A673 (cell line): ENCODE measurements at regions not wholly inside any gene's neighbourhood (a gene's known extent, or its start where the extent isn't known, plus 50 kb on each side); places are given as distances from the start of the nearest gene placed in this dataset.

Source experiments
- BruUV-seq: library from RNA; stranded (reverse); fragments of 400-500 nt; replicated peaks from 2 replicates; lab custom pipeline; 2021; lab: Mats Ljungman, UMichigan
- CTCF ChIA-PET: fragments of 300-600 bp; sonication (Branson Sonifier 250); formaldehyde crosslinking; loops from one replicate; lab custom pipeline; 2022; ENCODE audit warnings: antibody characterized with exemption; lab: Charles Lee
- POLR2A ChIA-PET: fragments of 300-600 bp; sonication (Branson Sonifier 250); formaldehyde crosslinking; loops from one replicate; lab custom pipeline; 2022; ENCODE audit warnings: antibody characterized with exemption; ENCODE audit not compliant: low non-redundant PET; lab: Charles Lee
- DNase-seq: peaks from one replicate; pipeline ENCODE4 v3.0.0-alpha.2; 2015; ENCODE audit warnings: low spot score
- H3K27ac ChIP-seq: fragments of 200-600 bp; sonication (generic); 2 replicates; pipeline ENCODE4 v1.5.1; 2016; ENCODE audit warnings: mixed run types, low read depth, mild to moderate bottlenecking, mixed read lengths, antibody characterized with exemption, low read length; ENCODE audit not compliant: poor library complexity, severe bottlenecking
- H3K27me3 ChIP-seq: fragments of 200-600 bp; sonication (generic); replicated peaks from 2 replicates; pipeline ENCODE4 v1.6.1; 2017; ENCODE audit warnings: mixed run types, low read depth, mild to moderate bottlenecking, mixed read lengths, antibody characterized with exemption, low read length; ENCODE audit not compliant: insufficient read depth, poor library complexity
- H3K36me3 ChIP-seq: fragments of 200-600 bp; sonication (generic); 2 replicates; pipeline ENCODE4 v1.6.1; 2016; ENCODE audit warnings: mixed run types, mild to moderate bottlenecking, mixed read lengths, antibody characterized with exemption, low read length; ENCODE audit not compliant: insufficient read depth, poor library complexity, severe bottlenecking
- H3K4me1 ChIP-seq: fragments of 200-600 bp; sonication (generic); 2 replicates; pipeline ENCODE4 v1.6.1; 2017; ENCODE audit warnings: mixed run types, mild to moderate bottlenecking, mixed read lengths, antibody characterized with exemption, low read length; ENCODE audit not compliant: insufficient read depth, poor library complexity, severe bottlenecking
- H3K4me3 ChIP-seq: fragments of 200-600 bp; sonication (generic); 2 replicates; pipeline ENCODE4 v1.5.1; 2016; ENCODE audit warnings: low read depth, mixed run types, mild to moderate bottlenecking, mixed read lengths, low read length; ENCODE audit not compliant: poor library complexity, severe bottlenecking
- H3K9me3 ChIP-seq: fragments of 200-600 bp; sonication (generic); 2 replicates; pipeline ENCODE4 v1.6.1; 2016; ENCODE audit warnings: mixed run types, low read depth, mild to moderate bottlenecking, mixed read lengths, antibody characterized with exemption, low read length; ENCODE audit not compliant: poor library complexity, severe bottlenecking
- EZH2 ChIP-seq: fragments of 200-600 bp; sonication (generic); IDR thresholded peaks from 2 replicates; pipeline ENCODE4 v1.6.1; 2017; ENCODE audit warnings: borderline replicate concordance, low read depth, mild to moderate bottlenecking, mixed read lengths, antibody characterized with exemption, low read length; ENCODE audit not compliant: poor library complexity, severe bottlenecking
- intact Hi-C: fragments of 100-400 bp; cut with micrococcal nuclease; formaldehyde crosslinking; loops from one replicate; pipeline ENCODE4 v1.10.0; 2022; ENCODE audit not compliant: unreplicated experiment
- TF ChIP-seq, protein P1 (sequence below): fragments of 300-800, 200-600 bp; sonication (generic); conservative IDR thresholded peaks from 2 replicates; pipeline ENCODE4 v1.5.1; 2017; ENCODE audit warnings: low read depth, mild to moderate bottlenecking, antibody characterized with exemption, low read length, moderate library complexity, mixed read lengths

DNA sequence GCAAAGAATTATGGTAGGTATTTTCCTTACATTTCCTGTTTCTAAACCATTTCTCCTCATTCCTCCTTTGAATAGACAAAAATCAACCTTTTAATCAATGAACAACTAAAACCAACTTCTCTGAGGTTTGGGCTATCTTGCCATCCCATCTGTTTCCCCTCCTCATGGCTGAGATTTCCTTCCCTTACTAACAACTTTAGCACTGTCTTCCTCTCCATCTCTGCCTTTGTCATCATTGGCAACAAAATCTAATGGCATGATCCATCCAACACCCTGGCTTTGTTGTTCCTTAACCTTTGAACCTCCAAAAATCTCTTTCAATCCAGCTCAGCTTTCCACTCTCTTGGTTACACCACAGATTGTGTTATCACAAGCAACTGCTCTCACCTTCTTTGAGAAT lies 95.3 kb upstream of the FAM136A start:
- CTCF ChIA-PET, result interaction anchor here (0.6 kb wide), 1 partner anchor 60 kb away, joined by 3 read pairs; no protein-coding TSS in a partner anchor
- POLR2A ChIA-PET, result no interaction called here
- no peaks in the 10 kb centered on the region for H3K9me3 ChIP-seq
- no TSS peak for BruUV-seq
- no peaks in the 10 kb centered on the region for H3K4me1 ChIP-seq
- H3K36me3 ChIP-seq, result no peaks in the 10 kb centered on the region
- H3K4me3 ChIP-seq, result no peak overlapping the region
- intact Hi-C loops, result no loop called here
- no peak for DNase-seq
- peaks cover 14% of the 10 kb centered on the region for H3K27me3 ChIP-seq
- H3K27ac ChIP-seq, result no peak overlapping the region
- TF ChIP-seq EZH2, result no peak
- TF ChIP-seq, protein P1, sequence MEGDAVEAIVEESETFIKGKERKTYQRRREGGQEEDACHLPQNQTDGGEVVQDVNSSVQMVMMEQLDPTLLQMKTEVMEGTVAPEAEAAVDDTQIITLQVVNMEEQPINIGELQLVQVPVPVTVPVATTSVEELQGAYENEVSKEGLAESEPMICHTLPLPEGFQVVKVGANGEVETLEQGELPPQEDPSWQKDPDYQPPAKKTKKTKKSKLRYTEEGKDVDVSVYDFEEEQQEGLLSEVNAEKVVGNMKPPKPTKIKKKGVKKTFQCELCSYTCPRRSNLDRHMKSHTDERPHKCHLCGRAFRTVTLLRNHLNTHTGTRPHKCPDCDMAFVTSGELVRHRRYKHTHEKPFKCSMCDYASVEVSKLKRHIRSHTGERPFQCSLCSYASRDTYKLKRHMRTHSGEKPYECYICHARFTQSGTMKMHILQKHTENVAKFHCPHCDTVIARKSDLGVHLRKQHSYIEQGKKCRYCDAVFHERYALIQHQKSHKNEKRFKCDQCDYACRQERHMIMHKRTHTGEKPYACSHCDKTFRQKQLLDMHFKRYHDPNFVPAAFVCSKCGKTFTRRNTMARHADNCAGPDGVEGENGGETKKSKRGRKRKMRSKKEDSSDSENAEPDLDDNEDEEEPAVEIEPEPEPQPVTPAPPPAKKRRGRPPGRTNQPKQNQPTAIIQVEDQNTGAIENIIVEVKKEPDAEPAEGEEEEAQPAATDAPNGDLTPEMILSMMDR, result no peak

DNA sequence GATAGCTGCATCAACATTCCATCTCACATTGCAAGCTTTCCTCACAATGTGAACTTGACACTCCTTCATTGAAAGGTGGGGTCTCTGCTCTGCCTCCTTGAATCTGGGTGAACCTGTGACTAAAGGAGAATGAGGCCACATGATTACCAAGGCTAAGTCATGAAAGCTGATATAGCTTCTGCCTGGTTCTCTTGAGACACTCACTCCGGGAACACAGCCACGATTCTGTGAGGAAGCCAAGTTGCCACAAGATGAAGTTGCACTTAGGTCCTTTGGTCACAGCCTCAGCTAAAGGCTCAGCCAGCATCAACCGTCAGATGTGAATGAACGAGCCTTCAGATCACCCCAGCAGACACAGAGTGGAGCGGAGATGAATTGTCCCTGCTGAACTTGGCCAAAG lies 94.7 kb upstream of the FAM136A start:
- DNase-seq, result no peak
- Histone ChIP-seq H3K27me3 (peaks cover 14% of the 10 kb centered on the region), H3K36me3 (no peaks in the 10 kb centered on the region), H3K4me1 (no peaks in the 10 kb centered on the region), H3K27ac (no peak overlapping the region), H3K4me3 (no peak overlapping the region), H3K9me3 (no peaks in the 10 kb centered on the region)
- POLR2A ChIA-PET, result no interaction called here
- CTCF ChIA-PET, result no interaction called here
- no TSS peak for BruUV-seq
- no peak for TF ChIP-seq EZH2
- TF ChIP-seq, protein P1, result no peak
- intact Hi-C loops, result no loop called here

DNA sequence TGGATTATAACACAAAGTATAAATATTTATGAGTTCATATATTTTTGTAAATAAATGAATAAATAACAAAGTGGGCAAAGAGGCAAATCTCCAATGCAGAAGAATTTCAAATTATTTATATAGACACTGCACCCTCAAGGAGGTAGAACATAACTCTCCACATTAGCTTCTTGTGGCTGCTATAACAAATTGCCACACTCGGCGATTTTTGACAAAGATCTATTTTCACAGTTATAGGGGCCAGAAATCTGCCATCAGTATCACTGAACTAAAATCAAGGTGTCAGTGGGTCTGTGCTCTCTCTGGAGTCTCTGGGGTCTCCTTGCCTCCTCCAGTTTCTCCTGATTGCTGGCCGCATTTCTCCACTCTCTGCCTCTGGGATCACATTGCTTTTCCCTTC lies 92.0 kb upstream of the FAM136A start:
- ChIA-PET CTCF (no interaction called here), POLR2A (no interaction called here)
- H3K27me3 ChIP-seq, result peaks cover 13% of the 10 kb centered on the region
- no peak for TF ChIP-seq EZH2
- TF ChIP-seq, protein P1, result no peak
- H3K9me3 ChIP-seq, result no peaks in the 10 kb centered on the region
- no peak for DNase-seq
- BruUV-seq, result no TSS peak
- H3K4me3 ChIP-seq, result no peak overlapping the region
- no peaks in the 10 kb centered on the region for H3K36me3 ChIP-seq
- H3K4me1 ChIP-seq, result no peaks in the 10 kb centered on the region
- no peak overlapping the region for H3K27ac ChIP-seq
- intact Hi-C loops, result no loop called here
